Bronchial epithelial cell (primary cell): ENCODE measurements at regions not wholly inside any gene's neighbourhood (a gene's known extent, or its start where the extent isn't known, plus 50 kb on each side); places are given as distances from the start of the nearest gene placed in this dataset.
A peak's percentile ranks its signal among the peaks of the same experiment; 100 is the strongest.

ENCODE experiments used
- DNase-seq: peaks from one replicate; pipeline ENCODE4 v3.0.0-alpha.2; 2010; ENCODE audit warnings: low read depth
- FAIRE-seq: peaks from 2 replicates; lab custom pipeline; 2011; peaks lifted over from hg19 to GRCh38; lab: Jason Lieb, UNC
- H3K27me3 ChIP-seq: 2 replicates; pipeline ENCODE4 v1.5.1; 2011; ENCODE audit warnings: low read length; ENCODE audit not compliant: control insufficient read depth, insufficient read depth
- H3K36me3 ChIP-seq: 2 replicates; pipeline ENCODE4 v1.5.1; 2011; ENCODE audit warnings: low read length; ENCODE audit not compliant: control insufficient read depth, insufficient read depth
- H3K4me3 ChIP-seq: 2 replicates; pipeline ENCODE4 v1.5.1; 2011; ENCODE audit warnings: mild to moderate bottlenecking, low read depth, low read length, control low read depth
- TF ChIP-seq, protein P1 (sequence below): IDR thresholded peaks from 2 replicates; pipeline ENCODE4 v1.5.1; 2011; ENCODE audit warnings: mild to moderate bottlenecking, moderate library complexity, low read length, control low read depth, inconsistent platforms; ENCODE audit not compliant: insufficient read depth, severe bottlenecking

GRCh38 chr13:81664872-81665271, 1323.9 kb upstream of the SPRY2 start:
- peak; percentile 22 for DNase-seq
- TF ChIP-seq, protein P1, sequence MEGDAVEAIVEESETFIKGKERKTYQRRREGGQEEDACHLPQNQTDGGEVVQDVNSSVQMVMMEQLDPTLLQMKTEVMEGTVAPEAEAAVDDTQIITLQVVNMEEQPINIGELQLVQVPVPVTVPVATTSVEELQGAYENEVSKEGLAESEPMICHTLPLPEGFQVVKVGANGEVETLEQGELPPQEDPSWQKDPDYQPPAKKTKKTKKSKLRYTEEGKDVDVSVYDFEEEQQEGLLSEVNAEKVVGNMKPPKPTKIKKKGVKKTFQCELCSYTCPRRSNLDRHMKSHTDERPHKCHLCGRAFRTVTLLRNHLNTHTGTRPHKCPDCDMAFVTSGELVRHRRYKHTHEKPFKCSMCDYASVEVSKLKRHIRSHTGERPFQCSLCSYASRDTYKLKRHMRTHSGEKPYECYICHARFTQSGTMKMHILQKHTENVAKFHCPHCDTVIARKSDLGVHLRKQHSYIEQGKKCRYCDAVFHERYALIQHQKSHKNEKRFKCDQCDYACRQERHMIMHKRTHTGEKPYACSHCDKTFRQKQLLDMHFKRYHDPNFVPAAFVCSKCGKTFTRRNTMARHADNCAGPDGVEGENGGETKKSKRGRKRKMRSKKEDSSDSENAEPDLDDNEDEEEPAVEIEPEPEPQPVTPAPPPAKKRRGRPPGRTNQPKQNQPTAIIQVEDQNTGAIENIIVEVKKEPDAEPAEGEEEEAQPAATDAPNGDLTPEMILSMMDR = no peak
- Histone ChIP-seq H3K36me3 (no peaks in the 10 kb centered on the region), H3K27me3 (no peaks in the 10 kb centered on the region), H3K4me3 (no peak overlapping the region)
- FAIRE-seq = no peak

GRCh38 chr13:81659984-81660383, 1319.1 kb upstream of the SPRY2 start:
- Histone ChIP-seq H3K4me3 (no peak overlapping the region), H3K27me3 (no peaks in the 10 kb centered on the region), H3K36me3 (no peaks in the 10 kb centered on the region)
- DNase-seq = no peak
- no peak for FAIRE-seq
- TF ChIP-seq, protein P1 = no peak

GRCh38 chr13:81658598-81659370, 1317.9 kb upstream of the SPRY2 start:
- no peaks in the 10 kb centered on the region for H3K27me3 ChIP-seq
- no peak overlapping the region for H3K4me3 ChIP-seq
- no peaks in the 10 kb centered on the region for H3K36me3 ChIP-seq
- DNase-seq (no peak), FAIRE-seq (no peak)
- TF ChIP-seq, protein P1 = no peak

DNA sequence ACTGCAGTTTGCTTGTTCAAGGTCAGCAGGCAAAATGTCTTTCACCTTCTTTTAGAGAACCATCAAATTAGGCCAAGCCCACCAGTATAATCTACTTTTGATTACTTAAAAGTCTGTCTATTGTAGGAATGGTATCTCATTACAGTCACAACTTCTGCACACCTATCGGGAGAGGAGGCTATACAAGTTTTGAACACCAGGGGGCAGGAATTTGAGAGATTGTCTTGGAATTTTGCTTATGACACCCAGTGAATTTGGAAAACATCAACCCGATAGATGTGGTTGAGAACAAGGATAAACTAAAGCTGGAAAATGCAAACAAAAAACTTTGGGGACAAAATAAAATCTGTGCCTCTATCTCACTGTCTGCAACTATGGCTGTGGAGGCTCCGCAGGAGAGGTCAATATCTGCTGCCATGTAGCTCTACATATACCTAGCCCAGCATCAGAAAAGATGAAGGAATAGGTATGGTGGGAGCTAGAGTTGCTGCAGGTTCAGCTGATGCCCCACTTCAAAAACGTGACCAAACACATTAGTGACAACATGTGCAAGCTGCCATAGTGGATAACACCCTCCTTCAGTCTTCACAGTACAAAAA, 1299.2 kb upstream of the SPRY2 start:
- H3K27me3 ChIP-seq = no peaks in the 10 kb centered on the region
- H3K36me3 ChIP-seq = no peaks in the 10 kb centered on the region
- TF ChIP-seq, protein P1 = peak; percentile 59
- DNase-seq = peak; percentile 32
- H3K4me3 ChIP-seq = no peak overlapping the region
- no peak for FAIRE-seq

DNA sequence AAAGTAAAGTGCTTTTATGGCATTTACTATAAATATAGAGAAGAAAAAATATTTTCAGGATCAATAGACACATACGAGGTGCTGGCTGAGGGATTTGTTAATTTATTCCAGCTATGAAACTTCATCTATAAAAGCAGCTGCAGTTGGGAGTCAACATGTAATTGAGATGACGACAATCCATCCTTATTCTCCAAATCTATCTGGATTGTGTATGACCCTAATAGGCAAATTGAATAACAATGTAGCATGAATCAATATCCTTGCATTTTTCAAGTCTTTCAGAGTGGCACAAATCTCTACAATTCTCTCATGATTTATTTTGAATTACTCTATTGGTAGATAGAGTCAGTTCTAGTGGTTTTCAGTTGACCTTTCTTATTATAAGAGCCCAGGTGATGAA, 1296.5 kb upstream of the SPRY2 start:
- TF ChIP-seq, protein P1 = no peak
- H3K4me3 ChIP-seq = no peak overlapping the region
- FAIRE-seq (no peak), DNase-seq (no peak)
- no peaks in the 10 kb centered on the region for H3K27me3 ChIP-seq
- H3K36me3 ChIP-seq = no peaks in the 10 kb centered on the region
